Hindlimb muscle (tissue), 1 donor: ENCODE measurements at regions not wholly inside any gene's neighbourhood (a gene's known extent, or its start where the extent isn't known, plus 50 kb on each side); places are given as distances from the start of the nearest gene placed in this dataset.

Experiments used
- DNase-seq: peaks from one replicate; pipeline ENCODE4 v3.0.0-alpha.2; 2013

GRCh38 chr6:16078064-16078463, 50.8 kb upstream of the MYLIP start:
- no peak for DNase-seq

DNA sequence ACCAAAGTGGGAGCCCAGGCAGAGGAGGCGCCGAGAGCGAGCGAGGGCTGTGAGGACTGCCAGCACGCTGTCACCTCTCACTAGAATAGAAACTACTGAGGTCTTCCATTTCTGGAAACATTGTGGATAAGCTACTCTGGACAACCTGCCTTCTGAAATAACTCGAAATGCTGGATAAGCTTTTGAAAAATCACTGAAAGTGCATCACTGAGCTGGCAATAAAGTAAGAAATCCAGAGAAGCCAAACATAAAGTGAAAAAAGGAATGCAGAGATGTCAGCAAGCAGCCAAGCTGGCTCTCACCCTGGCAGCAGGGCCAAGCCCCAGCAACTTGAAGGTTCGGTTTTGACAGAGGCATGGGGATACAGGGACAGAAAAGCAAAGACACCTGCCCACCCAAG, 59.2 kb upstream of the MYLIP start:
- peak; percentile 20 for DNase-seq

DNA sequence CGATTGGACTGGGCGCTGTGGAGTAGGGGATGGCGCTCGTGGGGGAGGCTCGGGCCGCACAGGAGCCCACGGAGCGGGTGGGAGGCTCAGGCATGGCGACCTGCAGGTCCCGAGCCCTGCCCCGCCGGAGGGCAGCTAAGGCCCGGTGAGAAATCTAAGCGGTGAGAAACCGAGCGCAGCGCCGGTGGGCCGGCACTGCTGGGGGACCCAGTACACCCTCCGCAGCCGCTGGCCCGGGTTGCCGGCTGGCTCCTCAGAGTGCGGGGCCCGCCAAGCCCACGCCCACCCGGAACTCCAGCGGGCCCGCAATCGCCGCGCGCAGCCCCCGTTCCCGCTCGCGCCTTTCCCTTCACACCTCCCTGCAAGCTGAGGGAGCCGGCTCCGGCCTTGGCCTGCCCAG, 59.7 kb upstream of the MYLIP start:
- no peak for DNase-seq

- DNase-seq = no peak
Observed at GRCh38 chr6:16067568-16067967, 61.3 kb upstream of the MYLIP start.

GRCh38 chr6:16064671-16065072, 64.2 kb upstream of the MYLIP start:
- DNase-seq = peak; percentile 40

- DNase-seq = no peak
Observed at GRCh38 chr6:16063580-16063979, 65.3 kb upstream of the MYLIP start.

GRCh38 chr6:16061818-16062217, 67.1 kb upstream of the MYLIP start:
- no peak for DNase-seq

DNA sequence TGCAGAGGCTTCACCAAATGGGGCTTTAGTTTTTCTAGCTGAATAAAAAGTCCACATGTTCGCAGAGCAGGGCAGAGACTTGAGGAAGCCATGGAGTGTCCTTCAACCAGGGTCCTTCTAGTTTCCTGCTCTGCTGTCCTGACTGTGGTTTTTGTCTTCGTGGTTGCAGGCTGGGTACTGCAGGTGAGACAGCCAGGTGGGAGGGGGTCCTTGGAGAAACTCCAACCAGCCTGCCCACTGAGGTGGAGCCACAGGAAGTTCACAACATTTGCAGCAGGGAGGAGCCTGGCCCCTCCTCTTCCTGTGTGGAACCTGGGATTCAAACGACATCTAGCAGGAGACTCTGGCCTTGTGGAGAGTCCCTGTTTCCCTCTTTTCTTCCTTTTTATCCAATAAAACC, 68.8 kb upstream of the MYLIP start:
- DNase-seq = no peak

DNA sequence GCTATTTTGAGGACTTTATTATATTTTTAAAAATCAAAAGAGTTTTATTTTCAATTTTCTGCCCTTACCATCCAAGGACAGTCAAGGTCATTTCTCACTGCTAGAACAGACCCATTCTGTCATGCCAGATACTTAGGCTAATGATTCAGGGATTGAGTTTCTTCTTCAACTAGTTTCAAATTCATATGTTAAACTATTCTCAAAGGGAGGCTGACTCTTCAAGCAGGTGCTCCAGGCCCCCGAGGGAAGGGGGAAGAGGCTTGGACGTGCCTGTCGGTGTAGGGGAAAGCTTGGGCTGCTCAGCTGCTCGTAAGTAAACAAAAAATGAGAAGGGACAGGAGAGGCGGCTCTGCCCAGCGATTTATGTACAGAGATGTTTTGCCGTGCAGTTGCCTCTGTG, 69.4 kb upstream of the MYLIP start:
- peak; percentile 14 for DNase-seq

DNA sequence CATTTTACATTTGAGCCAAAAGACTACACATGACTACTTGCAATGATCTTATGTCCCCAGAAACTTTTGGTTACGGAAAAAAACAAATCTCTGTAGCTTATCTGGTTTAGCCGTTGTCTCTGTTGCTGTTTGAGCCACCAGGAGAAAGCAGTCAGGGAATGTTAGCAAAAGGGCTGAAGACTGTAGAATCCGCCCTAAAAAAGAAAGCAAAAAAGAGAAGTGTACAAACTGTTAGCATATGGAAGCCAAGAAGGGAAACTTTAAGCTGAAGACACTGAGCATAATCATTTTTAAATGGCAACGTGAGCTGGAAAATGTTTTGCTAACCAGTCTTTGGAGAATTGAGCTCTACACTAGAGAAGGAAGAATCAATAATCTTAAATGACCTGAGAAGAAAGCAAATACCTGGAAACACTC, 69.9 kb upstream of the MYLIP start:
- peak; percentile 13 for DNase-seq

DNA sequence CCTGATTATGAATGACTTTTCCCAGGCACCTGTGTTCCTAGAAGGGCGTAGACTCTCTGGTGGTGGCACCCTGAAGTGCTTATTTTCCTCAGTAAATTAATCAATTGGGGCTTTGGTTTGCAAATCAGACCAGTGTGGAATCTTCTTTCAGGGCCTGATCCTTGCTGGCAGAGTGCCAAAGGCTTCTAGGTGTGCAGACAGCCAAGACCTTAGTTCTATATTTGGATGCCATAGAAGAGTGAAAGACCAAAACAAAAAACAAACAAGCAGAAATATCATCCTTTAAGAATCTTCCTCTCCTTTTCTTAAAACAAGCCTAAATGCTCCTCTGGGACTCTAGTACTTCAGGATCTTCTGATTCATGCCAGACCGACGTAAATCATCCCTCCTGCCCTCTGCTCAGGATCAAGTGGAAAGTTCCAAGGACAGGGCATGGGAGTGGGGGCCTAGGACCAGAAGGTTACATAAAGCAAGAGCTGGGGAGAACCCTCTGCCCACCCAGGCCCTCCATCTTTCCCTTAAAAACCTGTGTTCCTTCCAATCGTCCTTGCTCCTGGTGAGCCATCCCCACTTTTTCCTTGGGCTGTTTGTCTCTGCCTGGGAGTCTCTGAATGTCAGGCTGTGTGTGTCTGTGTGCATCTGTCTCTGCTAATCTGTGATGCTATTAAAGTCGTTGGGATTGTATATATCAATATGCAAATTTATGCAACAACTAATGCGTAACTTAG, 70.5 kb upstream of the MYLIP start:
- DNase-seq = peak; percentile 13

DNA sequence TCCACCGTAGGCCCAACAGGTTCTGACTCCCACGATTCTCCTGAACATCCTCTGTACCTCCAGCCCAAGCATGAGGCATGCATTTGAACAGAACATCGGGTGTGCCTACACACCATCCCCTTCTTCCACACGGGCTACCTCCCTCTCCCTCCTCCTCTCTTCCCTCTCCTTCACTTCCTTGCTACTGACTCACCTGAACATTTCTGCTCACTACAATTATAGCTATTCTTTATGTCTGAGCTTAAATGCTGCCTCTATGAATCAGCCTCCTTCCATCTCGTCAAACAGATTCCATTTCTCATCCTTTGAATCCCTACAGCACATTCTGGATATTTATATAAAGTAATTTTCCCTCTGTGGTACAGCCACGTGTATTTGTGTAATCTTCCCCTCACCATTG, 71.4 kb upstream of the MYLIP start:
- no peak for DNase-seq

DNA sequence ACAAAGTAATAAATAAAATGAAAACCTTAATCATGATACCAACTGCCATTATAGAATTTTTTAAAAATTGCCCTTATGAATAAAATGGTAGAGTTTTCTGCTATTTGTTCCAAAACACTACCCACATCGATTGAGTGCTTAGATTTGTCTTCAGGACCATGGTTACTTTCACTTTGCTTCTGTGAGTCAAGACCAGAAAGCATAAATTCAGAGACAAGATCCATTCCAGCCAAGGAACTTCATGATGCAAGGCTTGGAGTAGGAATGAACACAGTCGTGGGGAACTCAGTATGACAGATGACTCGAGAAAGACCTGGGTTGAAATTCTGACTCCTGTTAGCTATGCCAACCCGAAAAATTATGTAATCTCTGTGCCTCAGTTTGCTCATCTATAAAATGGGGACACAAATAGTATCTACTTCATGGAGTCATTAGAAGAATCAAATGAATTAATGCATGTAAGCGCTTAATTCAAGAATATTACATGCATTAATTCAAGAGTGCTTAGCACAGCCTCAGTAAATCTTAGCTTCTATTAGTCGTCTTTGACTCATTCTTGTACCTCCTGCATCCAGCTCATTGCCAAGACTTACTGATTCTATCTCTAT, 72.5 kb upstream of the MYLIP start:
- DNase-seq = no peak

DNA sequence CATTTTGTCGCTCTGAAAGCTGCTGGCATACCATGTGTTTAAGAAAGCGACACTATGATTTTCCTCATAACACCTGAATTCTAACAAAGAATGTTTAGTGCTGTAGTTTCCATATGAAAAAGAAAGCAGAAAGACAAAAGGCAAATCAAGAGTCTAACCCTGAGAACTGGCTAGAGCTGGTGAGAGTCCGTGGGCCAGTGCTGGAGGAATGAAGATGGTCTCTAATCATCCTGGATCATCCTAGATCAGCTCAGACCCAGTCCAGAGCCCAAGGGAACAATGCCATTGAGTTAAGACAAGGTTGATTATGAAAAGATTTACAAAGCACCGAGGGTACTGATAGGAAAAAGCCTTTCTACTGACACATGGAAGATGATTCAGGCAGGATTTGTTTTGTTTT, 73.0 kb upstream of the MYLIP start:
- no peak for DNase-seq

DNA sequence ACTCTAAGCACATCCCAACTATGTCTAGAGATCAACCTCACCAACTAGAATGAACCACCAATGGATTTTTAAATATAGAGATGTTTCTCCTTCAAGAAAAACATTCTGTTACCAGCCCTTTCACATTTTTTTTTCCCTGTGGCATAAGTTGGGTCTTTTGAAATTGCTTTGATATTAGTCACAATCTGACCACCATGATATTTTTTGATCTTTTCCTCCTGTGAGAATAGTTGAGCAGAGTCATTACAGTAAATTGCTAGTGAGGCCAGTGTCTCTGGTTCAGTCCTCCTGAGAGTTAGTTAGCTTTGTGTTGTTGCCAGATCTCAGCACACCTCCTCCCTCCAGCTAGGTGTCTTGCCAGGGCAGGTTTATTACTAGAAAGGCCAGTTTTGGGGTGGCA, 79.7 kb upstream of the MYLIP start:
- DNase-seq = no peak

DNA sequence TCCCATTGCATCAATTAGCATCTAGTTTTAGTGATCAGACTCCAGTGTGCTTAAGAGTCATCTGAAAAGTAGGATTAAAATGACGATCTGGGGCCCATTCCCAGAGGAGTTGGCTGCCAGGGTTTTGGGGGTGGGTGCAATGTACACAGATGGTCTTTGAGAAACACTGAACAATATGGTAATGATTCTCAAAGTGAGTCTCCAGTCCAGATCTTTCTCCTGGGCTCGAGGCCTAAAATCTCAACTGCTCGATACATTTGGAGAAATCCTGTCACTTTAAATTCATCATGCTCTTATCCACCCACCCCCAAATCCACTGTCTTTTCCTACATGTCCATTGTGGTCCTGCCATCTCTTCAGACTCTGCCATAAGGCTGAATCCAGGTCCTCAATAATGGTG, 80.7 kb upstream of the MYLIP start:
- no peak for DNase-seq

DNA sequence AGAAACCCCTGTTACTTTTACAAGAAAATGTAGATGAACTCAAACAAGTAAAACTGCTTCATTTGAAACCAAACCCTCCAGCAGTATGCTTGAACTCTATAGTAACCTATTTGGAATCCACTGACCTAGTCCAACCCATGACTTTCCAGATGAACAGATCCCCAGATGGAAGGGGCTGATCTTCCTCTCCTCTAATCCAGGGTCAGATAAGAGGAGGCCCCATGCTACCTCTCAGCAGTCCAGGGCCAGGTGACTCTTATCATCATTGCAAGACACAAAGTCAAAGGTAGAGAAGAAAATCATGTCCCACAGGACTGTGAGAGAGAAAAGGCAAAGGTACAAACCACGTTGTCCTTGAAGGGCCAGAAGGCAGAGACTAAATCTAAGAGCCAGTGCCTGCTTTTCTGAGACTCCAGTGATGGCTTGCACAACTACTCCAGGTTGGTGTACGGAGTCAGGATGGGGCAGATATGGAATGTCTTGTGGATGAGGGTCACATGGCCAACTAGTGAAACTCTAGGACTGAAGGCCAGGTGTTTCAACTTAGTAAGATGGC, 81.4 kb upstream of the MYLIP start:
- no peak for DNase-seq

DNA sequence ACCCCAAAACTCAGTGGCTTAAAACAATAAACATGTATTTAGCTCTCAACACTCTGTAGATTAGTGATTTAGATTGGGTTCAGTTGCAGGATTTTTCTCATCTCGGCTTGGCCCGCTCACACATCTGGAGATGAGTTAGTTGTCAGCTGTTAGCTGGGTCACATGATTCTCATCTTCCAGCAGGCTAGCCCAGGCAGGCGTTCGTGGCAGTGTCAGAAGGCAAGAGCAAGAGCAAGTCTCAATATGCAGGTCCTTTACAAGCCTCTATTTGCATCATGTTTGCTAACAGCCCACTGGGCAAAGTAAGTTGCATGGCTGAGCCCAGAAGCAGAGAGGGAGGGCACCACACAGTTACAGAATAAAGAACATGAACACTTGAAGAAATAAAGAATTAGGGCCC, 83.6 kb upstream of the MYLIP start:
- no peak for DNase-seq

DNA sequence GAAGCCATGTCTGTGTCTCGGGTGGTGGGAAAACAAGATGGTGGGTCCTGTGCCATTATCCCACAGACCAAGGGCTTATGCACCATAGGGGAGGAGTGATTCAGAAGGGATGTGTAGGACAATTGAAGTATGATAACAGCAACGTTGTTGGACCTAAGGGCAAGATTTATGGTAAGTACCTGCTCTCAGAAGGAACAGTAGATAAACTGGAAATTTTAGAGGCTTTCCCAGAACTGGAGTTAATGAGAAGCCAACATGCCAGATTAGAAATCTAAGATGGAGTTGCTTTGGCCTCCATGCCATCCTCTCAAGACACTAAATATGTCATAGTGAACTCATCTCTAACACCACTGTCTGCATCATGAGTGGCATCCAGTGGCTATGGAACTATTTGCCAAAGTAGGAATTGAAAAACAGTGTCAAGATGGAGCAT, 84.7 kb upstream of the MYLIP start:
- DNase-seq = no peak

DNA sequence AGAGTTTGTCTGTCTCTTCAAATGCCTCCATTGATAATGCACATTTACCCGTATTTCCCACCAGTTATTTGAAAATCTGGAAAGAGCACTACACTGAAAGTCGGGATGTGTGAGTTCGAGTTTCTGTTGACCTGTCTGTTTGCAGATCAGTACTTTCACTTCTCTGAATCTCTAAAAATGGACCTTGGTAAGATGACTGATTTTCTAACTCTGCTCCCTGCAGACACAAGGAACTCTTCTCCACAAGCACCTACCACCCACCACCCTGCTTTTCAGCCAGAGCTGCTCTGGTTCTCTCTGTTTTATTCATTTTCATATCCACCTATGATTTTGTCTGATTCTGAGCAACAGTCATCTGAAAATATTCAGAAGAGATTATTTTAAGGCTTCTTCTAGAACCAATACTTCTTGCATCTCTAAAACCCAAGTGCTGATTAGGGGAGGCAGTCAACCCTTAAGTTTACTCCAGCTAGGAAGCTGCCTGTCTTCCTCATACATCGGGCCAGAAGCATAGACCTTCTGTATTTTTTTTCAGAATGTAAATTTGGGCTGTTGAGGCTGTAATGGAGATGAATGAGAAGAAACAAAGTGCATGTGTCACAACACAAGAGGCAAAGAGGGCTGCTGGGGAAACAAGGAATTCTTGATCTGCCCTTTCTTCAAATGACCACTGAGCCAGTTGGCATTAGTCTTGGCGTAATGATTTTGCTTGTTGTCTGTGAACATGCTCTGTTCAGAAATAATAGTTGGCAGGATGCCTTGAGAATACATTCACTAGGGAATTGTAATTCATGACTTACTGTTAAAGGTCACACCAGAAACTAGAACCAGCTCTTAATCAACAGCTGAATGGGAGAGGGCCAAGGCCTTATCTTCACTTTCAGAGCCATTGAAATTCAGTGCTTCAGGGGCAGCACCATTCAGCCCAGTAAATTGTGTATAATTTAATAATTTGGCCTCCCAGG, 85.4 kb upstream of the MYLIP start:
- no peak for DNase-seq

- no peak for DNase-seq
Observed at GRCh38 chr6:16042751-16043150, 86.1 kb upstream of the MYLIP start.

GRCh38 chr6:16041327-16041726, 87.6 kb upstream of the MYLIP start:
- DNase-seq = no peak

- DNase-seq = no peak
Observed at GRCh38 chr6:16040628-16040974, 88.3 kb upstream of the MYLIP start.
